Stimulated activated CD4-positive, alpha-beta T cell treated with anti-CD3 and anti-CD28 coated beads, Interleukin-4, amount 100 ng/mL, for 24 hours (primary cell): ENCODE measurements at regions not wholly inside any gene's neighbourhood (a gene's known extent, or its start where the extent isn't known, plus 50 kb on each side); places are given as distances from the start of the nearest gene placed in this dataset.
A peak's percentile ranks its signal among the peaks of the same experiment; 100 is the strongest.

Experiments
- DNase-seq: peaks from one replicate; pipeline ENCODE4 v3.0.0-alpha.2; 2020

GRCh38 chr2:226073496-226074160 is 674.1 kb downstream of the NYAP2 start:
- DNase-seq = no peak

DNA sequence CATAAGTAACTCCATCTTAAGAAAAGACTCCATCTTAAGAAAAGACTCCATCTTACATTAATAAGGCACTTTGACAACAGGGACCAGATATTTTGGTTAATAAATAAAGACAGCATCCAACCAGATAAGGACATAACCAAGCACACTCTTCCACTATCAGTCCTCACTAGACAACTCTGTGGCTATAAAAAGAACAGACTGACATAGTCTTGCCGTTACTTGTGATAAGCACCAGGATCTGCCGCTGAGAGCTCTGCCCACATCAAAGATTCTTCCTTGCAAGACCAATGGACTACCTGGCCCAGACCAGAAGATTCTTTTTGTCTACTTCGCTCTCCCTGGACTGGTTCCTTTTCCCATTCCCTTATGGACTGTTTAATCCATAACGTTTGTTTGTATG is 667.4 kb downstream of the NYAP2 start:
- DNase-seq = no peak

GRCh38 chr2:226066391-226066790 is 666.9 kb downstream of the NYAP2 start:
- DNase-seq = no peak

- DNase-seq = no peak
These were observed 665.5 kb downstream of the NYAP2 start for GRCh38 chr2:226064932-226065570.

DNA sequence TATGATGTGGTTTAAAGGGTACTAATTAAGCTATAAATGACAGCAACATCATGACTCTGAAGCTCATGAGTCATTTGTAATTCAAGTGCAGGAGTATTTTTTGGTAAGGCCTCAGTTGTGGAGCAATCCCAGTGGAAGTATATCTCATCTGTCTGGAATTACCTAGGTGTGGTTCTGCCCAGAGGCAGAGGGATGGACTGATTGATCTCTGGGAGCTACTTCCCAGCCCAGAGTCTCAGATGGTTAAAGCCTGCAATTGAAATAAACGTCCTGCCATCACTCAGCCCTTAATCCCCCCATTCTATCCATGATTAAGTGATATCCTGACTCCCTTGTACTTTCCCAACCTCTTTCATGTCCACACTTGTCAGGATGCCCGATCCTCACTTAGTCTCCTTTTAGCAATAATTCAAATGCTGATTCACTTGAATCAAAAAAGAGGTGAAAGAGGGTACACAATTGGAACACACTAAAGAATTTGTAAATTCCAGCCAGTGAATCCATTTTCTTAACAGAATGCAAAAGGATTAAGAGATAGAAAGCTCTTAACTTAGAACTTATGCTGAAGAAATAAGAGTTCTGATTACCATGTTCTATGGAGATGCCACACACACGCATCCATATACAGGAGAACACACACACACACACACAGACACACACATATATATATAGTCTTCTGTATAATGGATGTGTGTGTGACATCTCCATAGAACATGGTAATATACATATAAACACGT is 664.4 kb downstream of the NYAP2 start:
- no peak for DNase-seq

GRCh38 chr2:226059961-226060627 is 660.6 kb downstream of the NYAP2 start:
- no peak for DNase-seq

DNA sequence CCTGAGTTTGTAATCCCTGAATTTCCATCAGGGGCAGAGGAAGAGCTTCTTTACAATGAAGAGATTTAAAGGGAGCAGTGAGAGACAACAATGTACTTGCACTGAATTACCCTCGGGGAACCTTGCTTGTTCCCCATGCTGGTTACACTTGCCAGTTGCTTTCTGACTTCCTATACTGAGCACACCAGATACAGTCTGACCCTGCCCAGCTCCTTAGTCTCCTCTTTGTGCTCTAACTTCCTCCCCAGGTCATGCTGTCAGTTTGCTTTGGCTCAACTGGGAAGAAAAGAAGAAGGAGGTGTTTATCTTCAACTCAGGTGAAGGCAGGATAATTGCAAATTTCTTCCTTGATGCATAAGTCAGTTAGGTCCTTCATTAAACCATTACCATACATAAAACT is 658.4 kb downstream of the NYAP2 start:
- DNase-seq = no peak

GRCh38 chr2:226057365-226057764 is 657.9 kb downstream of the NYAP2 start:
- no peak for DNase-seq

DNA sequence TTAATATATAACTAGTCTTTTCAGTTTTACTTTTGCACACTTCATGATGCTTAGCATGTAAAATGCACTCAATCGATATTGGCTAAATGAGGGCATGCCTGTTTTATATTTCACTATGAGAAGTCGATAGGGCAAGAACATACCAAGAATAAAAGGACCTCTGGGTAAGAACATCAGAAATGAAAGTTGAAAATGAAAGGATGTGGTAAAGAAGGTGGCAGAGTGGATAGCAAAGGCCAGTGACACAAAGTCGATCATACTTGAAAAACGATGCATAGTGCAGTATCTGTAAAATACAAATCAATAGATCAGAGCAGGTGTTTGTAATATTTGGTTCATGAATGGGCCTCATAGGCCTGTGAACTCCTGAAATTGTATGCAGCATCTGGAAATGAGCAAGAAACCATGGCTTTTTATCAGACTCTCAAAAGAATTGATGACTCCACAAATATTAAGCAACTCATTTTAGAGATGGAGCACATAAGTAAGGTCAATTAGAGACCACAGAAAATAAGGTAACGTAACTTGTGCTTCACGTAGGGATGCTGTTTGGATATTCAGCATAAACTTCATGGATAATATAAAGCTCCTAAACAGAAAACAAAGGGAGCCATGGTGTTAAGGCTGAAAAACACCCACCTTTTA is 653.4 kb downstream of the NYAP2 start:
- DNase-seq = no peak

GRCh38 chr2:226050822-226051221 is 651.3 kb downstream of the NYAP2 start:
- DNase-seq = no peak

GRCh38 chr2:226048611-226049010 is 649.1 kb downstream of the NYAP2 start:
- DNase-seq = no peak

DNA sequence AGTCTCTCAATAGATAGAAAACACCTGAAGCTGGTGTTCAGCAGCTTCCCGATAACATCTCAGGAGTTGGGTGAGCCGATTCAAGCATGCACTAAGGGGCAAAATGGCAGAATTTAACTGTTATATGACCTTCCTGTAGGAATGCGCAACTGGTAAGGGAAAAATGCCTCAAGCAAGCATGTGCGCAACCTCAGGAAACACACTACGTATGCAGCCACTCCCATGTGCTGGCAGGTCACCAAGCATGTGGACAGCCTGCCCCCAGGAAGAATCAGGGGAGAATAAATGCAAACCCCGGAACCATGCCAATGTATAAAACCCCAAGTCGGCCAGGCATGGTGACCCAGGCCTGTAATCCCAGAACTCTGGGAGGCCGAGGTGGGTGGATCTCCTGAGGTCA is 645.6 kb downstream of the NYAP2 start:
- no peak for DNase-seq

GRCh38 chr2:226040344-226040900 is 640.9 kb downstream of the NYAP2 start:
- no peak for DNase-seq

GRCh38 chr2:226037526-226037925 is 638.0 kb downstream of the NYAP2 start:
- DNase-seq = no peak

GRCh38 chr2:226031647-226032501 is 632.4 kb downstream of the NYAP2 start:
- peak; percentile 61 for DNase-seq

GRCh38 chr2:226030788-226031646 is 631.5 kb downstream of the NYAP2 start:
- peak; percentile 24 for DNase-seq

- DNase-seq = no peak
These were observed 630.9 kb downstream of the NYAP2 start for GRCh38 chr2:226030369-226030768.

DNA sequence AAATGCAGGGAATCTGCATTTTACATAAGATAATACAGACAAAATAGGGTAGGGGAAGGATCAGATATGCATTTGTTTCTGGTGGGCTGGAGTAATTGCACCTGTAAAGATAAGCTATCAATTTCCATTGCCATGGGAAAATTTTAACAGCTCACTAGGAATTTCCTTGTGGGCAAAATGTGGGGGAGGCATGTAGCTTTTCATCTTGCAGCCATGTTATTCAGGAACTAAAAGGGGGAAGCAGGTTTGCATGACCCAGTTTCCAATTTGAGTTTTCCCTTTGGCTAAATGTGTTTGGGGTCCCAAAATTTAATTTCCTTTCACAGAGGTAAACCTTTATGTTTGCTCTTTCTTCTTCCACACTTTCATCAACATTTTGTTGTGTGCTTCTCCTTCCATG is 624.4 kb downstream of the NYAP2 start:
- no peak for DNase-seq

DNA sequence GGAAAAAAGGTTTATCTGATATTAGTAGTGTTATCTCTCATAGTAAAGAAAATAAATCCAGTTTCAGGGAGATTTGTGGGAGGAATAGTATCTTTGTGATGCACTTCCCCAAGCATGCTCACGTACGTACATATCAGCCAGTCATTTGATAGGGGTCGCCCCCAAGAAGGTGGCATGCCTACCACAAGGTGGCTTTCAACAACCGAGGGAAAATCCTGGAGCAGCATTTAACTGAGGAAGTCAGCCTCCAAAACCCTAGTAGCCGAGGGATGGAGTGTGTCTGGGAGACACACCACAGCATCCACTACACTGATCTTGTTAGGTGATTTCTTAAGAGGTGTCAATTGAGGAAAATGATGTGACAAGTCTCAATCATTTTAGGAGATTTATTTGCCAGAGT is 623.9 kb downstream of the NYAP2 start:
- DNase-seq = no peak

DNA sequence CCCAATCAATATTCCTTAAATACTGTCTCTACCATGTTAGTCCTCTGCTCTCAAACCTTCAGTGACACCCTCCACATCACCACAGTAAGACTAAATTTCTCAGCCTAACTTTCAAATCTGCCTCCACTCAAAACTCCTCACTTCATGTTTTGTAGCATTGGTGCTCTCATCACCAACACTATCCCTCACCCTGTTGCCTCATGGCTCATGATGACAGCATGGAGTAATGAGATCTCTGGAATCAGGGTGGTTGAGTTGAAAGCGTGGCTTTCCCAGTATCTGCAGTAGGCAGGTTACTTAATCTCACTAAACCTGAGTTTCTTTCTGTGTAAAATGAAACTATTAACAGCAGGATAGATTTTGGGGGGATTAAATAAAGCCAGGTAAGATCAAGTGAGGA is 621.4 kb downstream of the NYAP2 start:
- DNase-seq = no peak

DNA sequence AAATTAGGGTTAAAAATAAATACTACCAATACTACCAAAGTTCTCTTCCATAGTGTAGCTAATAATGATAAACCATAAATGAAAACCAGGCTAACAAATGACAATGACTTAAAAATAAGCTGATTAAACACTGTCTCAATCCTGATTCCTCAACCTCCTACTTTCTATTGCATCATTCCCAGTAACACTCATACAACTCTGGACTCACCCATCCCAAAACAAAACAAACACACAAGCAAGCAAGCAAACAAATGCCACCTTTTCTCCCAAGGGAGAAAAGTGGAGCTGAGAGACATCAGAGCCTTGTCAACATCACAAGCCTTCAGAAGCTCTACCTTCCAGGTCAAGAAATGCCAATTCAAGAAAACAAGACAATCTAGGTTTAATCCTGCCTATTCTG is 620.7 kb downstream of the NYAP2 start:
- DNase-seq = no peak
